GM12878 (cell line): ENCODE measurements at regions not wholly inside any gene's neighbourhood (a gene's known extent, or its start where the extent isn't known, plus 50 kb on each side); places are given as distances from the start of the nearest gene placed in this dataset.

Experiments used
- ATAC-seq: fragments of 200-7000 bp; cut with Tn5 transposase; 3 replicates; pipeline ENCODE4 v1.9.1; 2020; ENCODE audit warnings: mild to moderate bottlenecking, moderate library complexity
- BruUV-seq: library from RNA; stranded (reverse); fragments of 400-500 nt; replicated peaks from 2 replicates; lab custom pipeline; 2021; lab: Mats Ljungman, UMichigan
- CTCF ChIA-PET: fragments of 300-600 bp; sonication (Branson Sonifier 250); formaldehyde crosslinking; extraction: SDS; loops from one replicate; lab custom pipeline; 2021; ENCODE audit warnings: inconsistent platforms; lab: Yijun Ruan, JAX
- POLR2A ChIA-PET: fragments of 350-600 bp; formaldehyde crosslinking; extraction: SDS; loops from one replicate; lab custom pipeline; 2021; ENCODE audit warnings: inconsistent platforms; lab: Charles Lee
- RAD21 ChIA-PET: fragments of 300-600 bp; sonication (Branson Sonifier 250); formaldehyde crosslinking; loops from one replicate; lab custom pipeline; 2023; ENCODE audit warnings: antibody characterized with exemption; ENCODE audit not compliant: unreplicated experiment; lab: Charles Lee
- SMC1A ChIA-PET: fragments of 300-600 bp; sonication (Branson Sonifier 250); formaldehyde crosslinking; loops from one replicate; lab custom pipeline; 2023; ENCODE audit not compliant: unreplicated experiment, uncharacterized antibody; lab: Charles Lee
- DNase-seq: peaks from one replicate; pipeline ENCODE4 v3.0.0-alpha.2; 2011; ENCODE audit warnings: low read depth, low spot score
- FAIRE-seq: peaks from 3 replicates; lab custom pipeline; 2011; peaks lifted over from hg19 to GRCh38; lab: Jason Lieb, UNC
- H2AFZ ChIP-seq: 2 replicates; pipeline ENCODE4 v1.6.0; 2011; ENCODE audit warnings: low read depth, low read length, control low read depth; ENCODE audit not compliant: control insufficient read depth
- H3K27ac ChIP-seq: 2 replicates; pipeline ENCODE4 v1.5.1; 2011; ENCODE audit warnings: control low read depth; ENCODE audit not compliant: control insufficient read depth, insufficient read depth
- H3K27me3 ChIP-seq, 2 experiments: replicated peaks in 1 of 2; 2 replicates each; pipeline versions ENCODE4 v1.6.0 to v1.6.1; 2011; ENCODE audit warnings: low read length in 1 of 2; ENCODE audit not compliant: control insufficient read depth in 2 of 2, insufficient read depth in 2 of 2
- H3K36me3 ChIP-seq, 2 experiments: 2 replicates each; pipeline ENCODE4 v1.5.1; 2011; ENCODE audit warnings: low read length in 1 of 2; ENCODE audit not compliant: control insufficient read depth in 2 of 2, insufficient read depth in 2 of 2
- H3K4me1 ChIP-seq: 2 replicates; pipeline ENCODE4 v1.6.1; 2011; ENCODE audit warnings: mild to moderate bottlenecking, low read length, moderate library complexity, mixed read lengths; ENCODE audit not compliant: control insufficient read depth, insufficient read depth
- H3K4me2 ChIP-seq: 2 replicates; pipeline ENCODE4 v1.6.0; 2011; ENCODE audit warnings: control low read depth; ENCODE audit not compliant: control insufficient read depth, insufficient read depth
- H3K4me3 ChIP-seq: fragments of 200-600 bp; sonication (generic); 2 replicates; pipeline ENCODE4 v1.5.1; 2016
- H3K79me2 ChIP-seq: 2 replicates; pipeline ENCODE4 v1.6.0; 2011; ENCODE audit warnings: low read length; ENCODE audit not compliant: control insufficient read depth, insufficient read depth
- H3K9ac ChIP-seq: 2 replicates; pipeline ENCODE4 v1.8.0; 2011; ENCODE audit warnings: low read length, control low read depth, mixed read lengths; ENCODE audit not compliant: control insufficient read depth, insufficient read depth
- H3K9me3 ChIP-seq: replicated peaks from 3 replicates; pipeline ENCODE4 v1.5.1; 2011; ENCODE audit warnings: mild to moderate bottlenecking, low read length; ENCODE audit not compliant: control insufficient read depth, insufficient read depth
- H4K20me1 ChIP-seq: 2 replicates; pipeline ENCODE4 v1.6.0; 2011; ENCODE audit not compliant: control insufficient read depth, insufficient read depth
- BRCA1 ChIP-seq: IDR thresholded peaks from 2 replicates; pipeline ENCODE4 v1.6.1; 2011; ENCODE audit warnings: low read depth, low read length, improper control_type of control experiment
- CBX5 ChIP-seq: sonication (generic); IDR thresholded peaks from 2 replicates; pipeline ENCODE4 v1.6.1; 2016; ENCODE audit warnings: low read depth, moderate library complexity, mild to moderate bottlenecking, inconsistent platforms
- CTCF ChIP-seq, 3 experiments: IDR thresholded peaks in 2 of 3; conservative IDR thresholded peaks in 1 of 3; 2 replicates each; pipeline ENCODE4 v1.5.1; 2011; ENCODE audit warnings: low read depth in 3 of 3, low read length in 3 of 3, mild to moderate bottlenecking in 3 of 3, control low read depth in 2 of 3, moderate library complexity in 2 of 3, inconsistent platforms in 1 of 3, mixed read lengths in 1 of 3; ENCODE audit not compliant: control insufficient read depth in 2 of 3, insufficient read depth in 1 of 3; ENCODE audit errors: extremely low read depth in 1 of 3
- DPF2 ChIP-seq: fragments of 450-650 bp; IDR thresholded peaks from 2 replicates; pipeline ENCODE4 v1.6.1; 2017; ENCODE audit warnings: mild to moderate bottlenecking
- GABPA ChIP-seq: IDR thresholded peaks from 2 replicates; pipeline ENCODE4 v1.6.1; 2014; ENCODE audit warnings: antibody characterized with exemption, low read depth, mild to moderate bottlenecking, inconsistent platforms
- IRF5 ChIP-seq: fragments of 450-650 bp; IDR thresholded peaks from 2 replicates; pipeline ENCODE4 v1.6.1; 2017; ENCODE audit warnings: borderline replicate concordance
- MLLT1 ChIP-seq: fragments of 450-650 bp; IDR thresholded peaks from 2 replicates; pipeline ENCODE4 v1.6.1; 2016; ENCODE audit warnings: mild to moderate bottlenecking
- PKNOX1 ChIP-seq: fragments of 450-650 bp; IDR thresholded peaks from 2 replicates; pipeline ENCODE4 v1.6.1; 2016; ENCODE audit warnings: mild to moderate bottlenecking
- POLR2AphosphoS2 ChIP-seq: IDR thresholded peaks from 2 replicates; pipeline ENCODE4 v1.6.1; 2011; ENCODE audit warnings: low read depth, mild to moderate bottlenecking, low read length, improper control_type of control experiment, moderate library complexity
- ZBTB4 ChIP-seq: fragments of 450-650 bp; formaldehyde crosslinking; IDR thresholded peaks from 2 replicates; pipeline ENCODE4 v1.4.0; 2022; ENCODE audit warnings: mild to moderate bottlenecking, moderate library complexity
- WGBS: methylation state at CpG from one replicate; pipeline ENCODE4 v1.1.6; 2016; ENCODE audit warnings: low lambda C conversion rate; ENCODE audit not compliant: insufficient replicate concordance, insufficient coverage; ENCODE audit errors: missing lambda C conversion rate; 5-methylcytosine and 5-hydroxymethylcytosine counted together
- in situ Hi-C: fragments of 300-500 bp; cut with MboI; formaldehyde crosslinking; loops from 9 replicates; pipeline ENCODE4 v1.14.3; 2018; ENCODE audit warnings: mixed read lengths
- intact Hi-C: fragments of 100-400 bp; cut with micrococcal nuclease; formaldehyde crosslinking; loops from one replicate; pipeline ENCODE4 v1.14.2; 2022; ENCODE audit not compliant: unreplicated experiment

GRCh38 chr17:72306037-72306436 lies 185.2 kb downstream of the SOX9 start (continued):
- TF ChIP-seq MLLT1 (no peak), DPF2 (no peak)

GRCh38 chr17:72307836-72308235 lies 187.0 kb downstream of the SOX9 start:
- H3K27me3 ChIP-seq: no peaks in the 10 kb centered on the region
- H3K9me3 ChIP-seq: no peaks in the 10 kb centered on the region
- RAD21 ChIA-PET: interaction anchor here (0.7 kb wide), 1 partner anchor 10 kb away, joined by 3 read pairs; no protein-coding TSS in a partner anchor
- DNase-seq (no peak), ATAC-seq (no peak), FAIRE-seq (no peak)
- H3K4me3 ChIP-seq: no peak overlapping the region
- CTCF ChIA-PET: no interaction called here
- H3K79me2 ChIP-seq: no peaks in the 10 kb centered on the region
- no peak overlapping the region for H3K4me2 ChIP-seq
- no peak for TF ChIP-seq POLR2AphosphoS2
- TF ChIP-seq PKNOX1: no peak
- no peak for TF ChIP-seq IRF5
- no peak for TF ChIP-seq ZBTB4 (CRISPR knock-in tag)
- no peak for TF ChIP-seq CTCF (IDR thresholded peaks at IDR 0.05 in 2 of 3, conservative IDR thresholded peaks at IDR 0.05 in 1 of 3; ENCODE audit: control insufficient read depth in 2 of 3, extremely low read depth in 1 of 3, insufficient read depth in 1 of 3, low read depth in 3 of 3, low read length in 3 of 3)
- TF ChIP-seq GABPA: no peak
- TF ChIP-seq BRCA1: no peak
- no peak for TF ChIP-seq CBX5
- BruUV-seq: no TSS peak
- no peaks in the 10 kb centered on the region for H4K20me1 ChIP-seq
- 66% methylated on average over 3 of the region's 3 CpGs for WGBS
- peaks cover 22% of the 10 kb centered on the region for H3K4me1 ChIP-seq
- no peaks in the 10 kb centered on the region for H3K36me3 ChIP-seq
- no peak overlapping the region for H3K27ac ChIP-seq
- no peak overlapping the region for H2AFZ ChIP-seq
- no peak overlapping the region for H3K9ac ChIP-seq
- in situ Hi-C loops (no loop called here), intact Hi-C loops (loop anchor here (2.0 kb wide), 1 partner anchor 187 kb away; the partner anchor contains the start of gene SOX9)
- POLR2A ChIA-PET: no interaction called here
- SMC1A ChIA-PET: interaction anchor here (1.5 kb wide), 1 partner anchor 43 kb away, joined by 4 read pairs; no protein-coding TSS in a partner anchor
